ENCODE measurements at regions not wholly inside any gene's neighbourhood (a gene's known extent, or its start where the extent isn't known, plus 50 kb on each side); places are given as distances from the start of the nearest gene placed in this dataset.

DNA sequence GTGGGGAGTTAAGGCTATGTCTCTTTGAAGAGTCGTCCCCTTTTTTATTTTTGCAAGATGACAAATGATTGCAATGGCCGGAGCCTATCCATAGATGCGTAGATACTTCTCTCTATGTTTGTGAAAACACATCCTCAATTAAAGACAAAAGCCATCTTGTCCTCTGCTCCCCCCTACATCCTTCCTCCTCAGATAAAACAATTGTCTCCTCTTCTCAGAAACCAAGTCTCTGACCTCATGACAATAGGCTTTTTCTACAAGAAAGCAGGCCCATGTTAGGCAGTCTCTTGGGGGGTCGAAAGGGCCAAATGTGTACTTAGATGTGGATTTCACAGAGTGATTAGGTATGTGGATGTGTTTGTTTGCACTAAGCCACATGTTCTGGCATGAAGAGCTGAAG is 51.1 kb upstream of the SSTR4 start:
- TF ChIP-seq, protein P1, sequence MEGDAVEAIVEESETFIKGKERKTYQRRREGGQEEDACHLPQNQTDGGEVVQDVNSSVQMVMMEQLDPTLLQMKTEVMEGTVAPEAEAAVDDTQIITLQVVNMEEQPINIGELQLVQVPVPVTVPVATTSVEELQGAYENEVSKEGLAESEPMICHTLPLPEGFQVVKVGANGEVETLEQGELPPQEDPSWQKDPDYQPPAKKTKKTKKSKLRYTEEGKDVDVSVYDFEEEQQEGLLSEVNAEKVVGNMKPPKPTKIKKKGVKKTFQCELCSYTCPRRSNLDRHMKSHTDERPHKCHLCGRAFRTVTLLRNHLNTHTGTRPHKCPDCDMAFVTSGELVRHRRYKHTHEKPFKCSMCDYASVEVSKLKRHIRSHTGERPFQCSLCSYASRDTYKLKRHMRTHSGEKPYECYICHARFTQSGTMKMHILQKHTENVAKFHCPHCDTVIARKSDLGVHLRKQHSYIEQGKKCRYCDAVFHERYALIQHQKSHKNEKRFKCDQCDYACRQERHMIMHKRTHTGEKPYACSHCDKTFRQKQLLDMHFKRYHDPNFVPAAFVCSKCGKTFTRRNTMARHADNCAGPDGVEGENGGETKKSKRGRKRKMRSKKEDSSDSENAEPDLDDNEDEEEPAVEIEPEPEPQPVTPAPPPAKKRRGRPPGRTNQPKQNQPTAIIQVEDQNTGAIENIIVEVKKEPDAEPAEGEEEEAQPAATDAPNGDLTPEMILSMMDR (conservative IDR thresholded peaks at IDR 0.05; ENCODE audit: low read depth, low read length) = no peak
- TF ChIP-seq EZH2 (IDR thresholded peaks at IDR 0.05; ENCODE audit: borderline replicate concordance, low read depth, low read length, poor library complexity, severe bottlenecking) = no peak
